ENCODE measurements at regions not wholly inside any gene's neighbourhood (a gene's known extent, or its start where the extent isn't known, plus 50 kb on each side); places are given as distances from the start of the nearest gene placed in this dataset.

DNA sequence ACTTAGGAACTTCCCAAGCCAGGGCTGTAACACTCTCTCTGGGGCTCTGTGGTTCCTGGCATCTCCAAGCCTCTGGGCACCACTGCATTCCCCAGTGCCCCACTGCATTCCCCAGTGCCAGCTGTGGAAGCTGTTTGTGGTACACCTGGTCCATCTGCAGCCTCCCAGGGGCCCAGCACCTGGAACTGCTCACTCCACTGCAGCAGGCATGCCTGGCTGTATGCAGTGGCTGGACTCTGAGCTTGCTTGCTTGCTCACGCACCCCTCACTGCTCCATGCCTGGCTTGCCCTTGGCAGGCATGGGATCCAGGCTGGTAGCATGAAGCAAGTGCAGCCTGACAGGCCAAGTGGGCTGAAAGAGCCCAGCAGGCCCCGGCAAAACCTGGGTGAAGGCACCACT, 512.1 kb downstream of the SQOR start:
- TF ChIP-seq SP1 (CRISPR knock-in tag; conservative IDR thresholded peaks at IDR 0.05) (no peak), RELA (CRISPR knock-in tag; IDR thresholded peaks at IDR 0.05; ENCODE audit: borderline replicate concordance) (no peak), TEAD4 (CRISPR knock-in tag; IDR thresholded peaks at IDR 0.05) (no peak)
- TF ChIP-seq, protein P1, sequence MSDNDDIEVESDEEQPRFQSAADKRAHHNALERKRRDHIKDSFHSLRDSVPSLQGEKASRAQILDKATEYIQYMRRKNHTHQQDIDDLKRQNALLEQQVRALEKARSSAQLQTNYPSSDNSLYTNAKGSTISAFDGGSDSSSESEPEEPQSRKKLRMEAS (CRISPR knock-in tag; IDR thresholded peaks at IDR 0.05): no peak
- TF ChIP-seq, protein P2, sequence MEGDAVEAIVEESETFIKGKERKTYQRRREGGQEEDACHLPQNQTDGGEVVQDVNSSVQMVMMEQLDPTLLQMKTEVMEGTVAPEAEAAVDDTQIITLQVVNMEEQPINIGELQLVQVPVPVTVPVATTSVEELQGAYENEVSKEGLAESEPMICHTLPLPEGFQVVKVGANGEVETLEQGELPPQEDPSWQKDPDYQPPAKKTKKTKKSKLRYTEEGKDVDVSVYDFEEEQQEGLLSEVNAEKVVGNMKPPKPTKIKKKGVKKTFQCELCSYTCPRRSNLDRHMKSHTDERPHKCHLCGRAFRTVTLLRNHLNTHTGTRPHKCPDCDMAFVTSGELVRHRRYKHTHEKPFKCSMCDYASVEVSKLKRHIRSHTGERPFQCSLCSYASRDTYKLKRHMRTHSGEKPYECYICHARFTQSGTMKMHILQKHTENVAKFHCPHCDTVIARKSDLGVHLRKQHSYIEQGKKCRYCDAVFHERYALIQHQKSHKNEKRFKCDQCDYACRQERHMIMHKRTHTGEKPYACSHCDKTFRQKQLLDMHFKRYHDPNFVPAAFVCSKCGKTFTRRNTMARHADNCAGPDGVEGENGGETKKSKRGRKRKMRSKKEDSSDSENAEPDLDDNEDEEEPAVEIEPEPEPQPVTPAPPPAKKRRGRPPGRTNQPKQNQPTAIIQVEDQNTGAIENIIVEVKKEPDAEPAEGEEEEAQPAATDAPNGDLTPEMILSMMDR (IDR thresholded peaks at IDR 0.05): no peak
- TF ChIP-seq, protein P3, sequence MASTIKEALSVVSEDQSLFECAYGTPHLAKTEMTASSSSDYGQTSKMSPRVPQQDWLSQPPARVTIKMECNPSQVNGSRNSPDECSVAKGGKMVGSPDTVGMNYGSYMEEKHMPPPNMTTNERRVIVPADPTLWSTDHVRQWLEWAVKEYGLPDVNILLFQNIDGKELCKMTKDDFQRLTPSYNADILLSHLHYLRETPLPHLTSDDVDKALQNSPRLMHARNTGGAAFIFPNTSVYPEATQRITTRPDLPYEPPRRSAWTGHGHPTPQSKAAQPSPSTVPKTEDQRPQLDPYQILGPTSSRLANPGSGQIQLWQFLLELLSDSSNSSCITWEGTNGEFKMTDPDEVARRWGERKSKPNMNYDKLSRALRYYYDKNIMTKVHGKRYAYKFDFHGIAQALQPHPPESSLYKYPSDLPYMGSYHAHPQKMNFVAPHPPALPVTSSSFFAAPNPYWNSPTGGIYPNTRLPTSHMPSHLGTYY (CRISPR knock-in tag; IDR thresholded peaks at IDR 0.05): no peak
- TF ChIP-seq, protein P4, sequence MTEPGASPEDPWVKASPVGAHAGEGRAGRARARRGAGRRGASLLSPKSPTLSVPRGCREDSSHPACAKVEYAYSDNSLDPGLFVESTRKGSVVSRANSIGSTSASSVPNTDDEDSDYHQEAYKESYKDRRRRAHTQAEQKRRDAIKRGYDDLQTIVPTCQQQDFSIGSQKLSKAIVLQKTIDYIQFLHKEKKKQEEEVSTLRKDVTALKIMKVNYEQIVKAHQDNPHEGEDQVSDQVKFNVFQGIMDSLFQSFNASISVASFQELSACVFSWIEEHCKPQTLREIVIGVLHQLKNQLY (CRISPR knock-in tag; IDR thresholded peaks at IDR 0.05): no peak
- TF ChIP-seq, protein P5, sequence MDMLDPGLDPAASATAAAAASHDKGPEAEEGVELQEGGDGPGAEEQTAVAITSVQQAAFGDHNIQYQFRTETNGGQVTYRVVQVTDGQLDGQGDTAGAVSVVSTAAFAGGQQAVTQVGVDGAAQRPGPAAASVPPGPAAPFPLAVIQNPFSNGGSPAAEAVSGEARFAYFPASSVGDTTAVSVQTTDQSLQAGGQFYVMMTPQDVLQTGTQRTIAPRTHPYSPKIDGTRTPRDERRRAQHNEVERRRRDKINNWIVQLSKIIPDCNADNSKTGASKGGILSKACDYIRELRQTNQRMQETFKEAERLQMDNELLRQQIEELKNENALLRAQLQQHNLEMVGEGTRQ (CRISPR knock-in tag; IDR thresholded peaks at IDR 0.05): no peak

All from WTC11 (cell line).